HG02759 (cell line): ENCODE measurements at regions not wholly inside any gene's neighbourhood (a gene's known extent, or its start where the extent isn't known, plus 50 kb on each side); places are given as distances from the start of the nearest gene placed in this dataset.
"Not testable (repeated sequence)": the region's sequence is repeated elsewhere in the genome, so short reads cannot be mapped to it uniquely, and the experiment has no call there.

Experiments
- ATAC-seq: cut with Tn5 transposase; IDR thresholded peaks from one replicate; pipeline ENCODE4 v1.9.1; 2021; ENCODE audit warnings: mild to moderate bottlenecking, moderate library complexity; ENCODE audit not compliant: unreplicated experiment

- ATAC-seq, result no peak
Observed at GRCh38 chr3:63092515-63092914, 185.6 kb upstream of the SYNPR start.

DNA sequence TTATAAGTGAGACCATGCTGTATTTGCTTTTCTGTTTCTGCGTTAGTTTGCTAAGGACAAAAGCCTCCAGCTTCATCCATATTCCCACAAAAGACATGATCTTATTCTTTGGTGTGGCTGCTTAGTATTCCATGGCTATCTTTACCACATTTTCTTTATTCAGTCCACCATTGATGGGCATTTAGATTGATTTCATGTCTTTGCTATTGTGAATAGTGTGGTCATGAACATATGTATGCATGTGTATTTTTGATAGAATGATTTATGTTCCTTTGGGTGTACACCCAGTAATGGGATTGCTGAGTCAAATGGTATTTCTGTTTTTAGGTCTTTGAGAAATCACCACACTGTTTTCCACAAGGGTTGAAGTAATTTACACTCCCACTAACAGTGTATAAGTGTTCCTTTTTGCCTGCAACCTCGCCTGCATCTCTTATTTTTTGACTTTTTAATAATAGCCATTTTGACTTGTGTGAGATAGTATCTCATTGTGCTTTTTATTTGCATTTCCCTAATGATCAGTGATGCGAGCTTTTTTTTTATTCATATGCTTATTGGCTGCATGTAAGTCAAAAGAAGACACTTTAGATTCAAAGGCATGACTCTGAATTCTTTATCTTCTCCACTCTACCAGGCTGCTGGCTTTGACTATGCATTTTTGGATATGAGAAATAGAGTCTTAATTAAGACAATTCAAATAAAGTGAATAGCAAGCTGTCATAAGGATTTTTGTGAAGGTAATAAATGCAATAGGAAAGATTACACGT lies 183.3 kb upstream of the SYNPR start:
- no peak for ATAC-seq

DNA sequence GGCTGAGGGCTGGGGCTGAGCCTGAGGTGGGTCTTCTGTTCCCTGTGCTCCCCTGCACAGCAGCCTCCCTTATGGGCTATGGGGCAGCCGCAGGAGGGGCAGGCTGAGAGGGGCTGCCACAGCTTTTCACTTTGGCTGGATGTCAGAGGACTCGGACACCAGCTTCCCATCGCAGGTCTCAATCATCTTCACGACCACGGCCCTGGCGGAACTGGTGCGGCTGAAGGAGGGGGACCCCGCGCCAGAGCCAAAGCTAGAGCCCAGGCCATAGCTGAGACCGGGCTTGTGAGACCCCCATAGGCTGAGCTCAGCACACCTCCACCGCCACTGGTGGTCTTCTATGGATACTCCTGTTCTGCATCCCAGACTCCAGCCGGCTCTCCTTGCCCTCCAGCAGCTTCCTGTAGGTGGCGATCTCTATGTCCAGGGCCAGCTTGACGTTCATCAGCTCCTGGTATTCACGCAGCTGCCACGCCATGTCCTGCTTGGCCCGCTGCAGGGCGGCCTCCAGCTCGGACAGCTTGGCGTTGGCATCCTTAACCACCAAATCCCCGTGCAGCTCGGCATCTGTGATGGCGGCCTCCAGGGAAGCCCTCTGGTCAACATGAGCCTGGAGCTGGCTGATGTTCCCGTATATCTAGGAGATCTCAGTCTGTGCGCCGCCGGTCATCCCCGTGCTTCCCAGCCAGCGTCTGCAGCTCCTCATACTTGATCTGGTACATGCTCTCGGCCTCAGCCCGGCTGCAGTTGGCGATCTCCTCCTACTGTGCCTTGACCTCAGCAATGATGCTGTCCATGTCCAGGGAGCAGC lies 181.7 kb upstream of the SYNPR start:
- no peak for ATAC-seq

- ATAC-seq, result no peak
Observed at GRCh38 chr3:63097396-63097795, 180.7 kb upstream of the SYNPR start.

DNA sequence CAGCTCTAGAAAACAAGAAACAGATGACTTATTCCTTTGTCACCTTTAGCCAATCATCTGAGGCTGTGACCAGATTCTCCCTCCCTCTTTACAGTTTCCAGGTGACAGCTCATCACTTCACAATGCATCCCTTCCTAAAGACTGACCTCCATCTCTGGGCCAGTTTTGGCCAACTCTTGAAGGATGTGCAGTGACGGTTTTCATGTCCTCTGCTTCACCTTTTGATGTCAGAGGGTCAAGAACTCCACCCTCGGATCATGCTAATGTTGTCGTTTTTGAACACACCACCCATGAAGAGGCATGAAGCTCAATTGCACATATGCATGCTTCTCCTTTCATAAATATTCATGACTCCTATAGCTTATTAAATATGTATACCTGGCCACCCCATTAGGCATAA lies 161.2 kb upstream of the SYNPR start:
- no peak for ATAC-seq

DNA sequence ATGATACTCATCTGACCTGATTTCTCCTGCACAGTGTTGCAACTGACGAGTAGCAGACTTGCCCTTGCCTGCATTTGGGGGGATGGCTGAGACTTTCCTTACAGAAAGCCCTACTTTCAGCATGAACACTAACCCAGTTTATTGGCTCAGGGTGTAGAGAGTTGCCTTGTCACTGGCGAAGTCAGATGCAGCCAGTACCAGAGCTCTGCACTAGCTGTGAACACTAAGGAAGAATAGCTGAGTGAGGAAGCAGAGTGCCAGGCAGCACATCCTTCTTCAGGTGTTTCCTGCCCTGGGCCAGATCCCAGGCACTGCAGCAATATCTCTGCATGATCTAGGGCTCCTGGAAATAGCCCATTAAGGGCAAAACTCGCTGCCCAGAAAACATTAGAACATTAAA lies 154.0 kb upstream of the SYNPR start:
- no peak for ATAC-seq

- no peak for ATAC-seq
Observed at GRCh38 chr3:63126530-63126929, 151.6 kb upstream of the SYNPR start.

- ATAC-seq, result no peak
Observed at GRCh38 chr3:63128380-63128779, 149.7 kb upstream of the SYNPR start.

DNA sequence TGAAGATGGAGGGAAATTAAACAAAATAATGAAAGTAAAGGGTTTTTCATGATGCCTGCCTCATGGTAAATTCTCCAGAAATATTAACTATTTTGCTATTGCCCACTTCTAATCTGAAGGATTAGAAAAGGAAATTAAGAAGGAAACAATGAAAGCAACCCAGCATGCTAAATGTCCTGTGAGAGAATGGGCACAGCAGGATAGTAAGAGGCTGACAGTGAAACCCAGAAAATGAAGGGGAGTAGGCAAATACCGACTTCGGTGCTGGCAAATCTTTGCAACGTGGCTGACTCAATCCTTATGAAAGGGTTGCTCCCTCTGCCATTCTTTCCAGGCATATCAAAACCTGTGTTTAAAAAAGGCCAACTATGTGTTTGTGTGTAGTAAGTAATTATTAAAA lies 147.5 kb upstream of the SYNPR start:
- ATAC-seq, result no peak

GRCh38 chr3:63132461-63133250 lies 145.5 kb upstream of the SYNPR start:
- ATAC-seq, result no peak

DNA sequence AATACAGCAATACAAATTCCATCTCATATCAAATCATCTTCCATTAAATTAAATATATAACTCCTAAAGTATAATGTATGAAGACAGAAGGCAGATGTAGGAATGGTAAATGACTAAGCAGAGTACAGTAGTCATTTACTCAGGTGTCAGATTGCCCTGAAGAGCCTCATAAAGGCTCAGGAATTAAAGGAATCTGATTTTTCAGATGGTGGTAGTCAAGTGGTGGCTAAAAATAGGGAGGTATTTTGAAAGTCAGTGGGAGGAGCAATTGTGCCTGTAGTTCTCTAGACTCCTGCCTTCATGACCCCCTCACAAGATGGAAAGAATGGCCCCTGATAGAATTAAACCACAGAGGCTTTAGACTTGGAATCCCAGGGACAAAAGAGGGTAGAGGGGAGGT lies 142.7 kb upstream of the SYNPR start:
- ATAC-seq, result no peak

DNA sequence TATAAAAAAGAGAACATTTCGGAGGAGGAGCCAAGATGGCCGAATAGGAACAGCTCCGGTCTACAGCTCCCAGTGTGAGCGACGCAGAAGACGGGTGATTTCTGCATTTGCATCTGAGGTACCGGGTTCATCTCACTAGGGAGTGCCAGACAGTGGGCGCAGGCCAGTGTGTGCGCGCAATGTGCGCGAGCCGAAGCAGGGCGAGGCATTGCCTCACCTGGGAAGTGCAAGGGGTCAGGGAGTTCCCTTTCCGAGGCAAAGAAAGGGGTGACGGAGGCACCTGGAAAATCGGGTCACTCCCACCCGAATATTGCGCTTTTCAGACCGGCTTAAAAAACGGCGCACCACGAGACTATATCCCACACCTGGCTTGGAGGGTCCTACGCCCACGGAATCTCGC lies 141.9 kb upstream of the SYNPR start:
- ATAC-seq, result not testable (repeated sequence)

- ATAC-seq, result no peak
Observed at GRCh38 chr3:63142681-63143080, 135.4 kb upstream of the SYNPR start.

DNA sequence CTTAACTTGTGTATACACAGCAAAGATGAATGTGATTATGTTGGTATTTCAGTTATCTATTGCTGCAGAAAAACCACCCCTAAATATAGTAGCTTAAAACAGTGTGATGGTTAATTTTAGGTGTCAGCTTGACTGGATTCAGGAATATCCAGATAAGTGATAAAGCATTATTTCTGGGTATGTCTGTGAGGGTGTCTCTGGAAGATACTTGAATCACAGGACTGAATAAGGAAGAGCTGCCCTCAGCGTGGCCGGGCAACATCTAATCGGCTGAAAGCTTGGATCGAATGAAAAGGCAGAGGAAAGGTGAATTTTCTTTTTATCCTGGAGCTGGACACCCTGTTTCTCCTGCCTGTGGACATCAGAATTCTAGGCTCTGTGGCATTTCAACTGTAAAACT lies 132.0 kb upstream of the SYNPR start:
- ATAC-seq, result no peak

DNA sequence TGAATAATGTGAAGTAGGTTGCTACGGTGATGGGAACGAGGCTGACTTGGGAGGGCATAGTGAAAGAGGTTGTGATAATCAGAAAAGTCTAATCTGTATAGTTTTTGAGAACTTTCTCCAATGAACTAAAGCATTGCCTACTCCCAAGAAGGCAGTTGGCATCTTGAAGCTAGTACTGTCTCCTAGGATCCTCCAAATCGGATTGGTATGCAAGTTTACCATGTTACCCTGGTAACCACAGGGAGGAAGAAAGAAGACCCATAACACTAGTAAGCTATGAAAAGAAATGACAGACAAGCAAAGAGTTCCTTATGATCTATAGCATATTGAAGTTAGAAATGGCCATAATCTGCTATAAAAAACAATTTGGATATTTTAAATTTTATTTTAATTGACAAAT lies 127.2 kb upstream of the SYNPR start:
- ATAC-seq, result no peak

DNA sequence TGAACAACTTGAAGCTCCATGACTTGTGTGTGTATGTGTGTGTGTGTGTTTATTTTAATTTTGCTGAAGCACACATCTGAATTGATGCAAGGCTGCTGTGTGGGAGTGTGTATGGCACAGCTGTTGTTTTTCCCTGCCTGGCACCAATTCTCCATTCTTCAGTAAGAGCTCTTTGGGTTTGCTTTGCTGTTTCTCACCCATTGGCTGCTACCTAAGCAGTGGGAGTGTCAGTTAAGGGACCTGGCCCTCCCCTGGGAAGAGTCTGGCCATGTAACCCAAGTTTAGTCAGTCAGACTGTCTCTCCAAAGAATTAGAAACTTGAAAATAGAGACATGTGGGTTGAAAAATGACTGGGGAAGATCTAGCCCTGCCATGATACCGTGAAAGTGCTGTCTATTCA lies 126.2 kb upstream of the SYNPR start:
- ATAC-seq, result no peak

- ATAC-seq, result no peak
Observed at GRCh38 chr3:63159764-63160163, 118.3 kb upstream of the SYNPR start.

GRCh38 chr3:63167113-63167512 lies 111.0 kb upstream of the SYNPR start:
- no peak for ATAC-seq

- ATAC-seq, result no peak
Observed at GRCh38 chr3:63168179-63168578, 109.9 kb upstream of the SYNPR start.

- ATAC-seq, result no peak
Observed at GRCh38 chr3:63179862-63180522, 98.1 kb upstream of the SYNPR start.

GRCh38 chr3:63192248-63192647 lies 85.9 kb upstream of the SYNPR start:
- ATAC-seq, result no peak
